ENCODE measurements at regions not wholly inside any gene's neighbourhood (a gene's known extent, or its start where the extent isn't known, plus 50 kb on each side); places are given as distances from the start of the nearest gene placed in this dataset.

- 70 to 72% methylated on average over 7 of the region's 7 CpGs for WGBS, 2 donors
- TF ChIP-seq, protein P1, sequence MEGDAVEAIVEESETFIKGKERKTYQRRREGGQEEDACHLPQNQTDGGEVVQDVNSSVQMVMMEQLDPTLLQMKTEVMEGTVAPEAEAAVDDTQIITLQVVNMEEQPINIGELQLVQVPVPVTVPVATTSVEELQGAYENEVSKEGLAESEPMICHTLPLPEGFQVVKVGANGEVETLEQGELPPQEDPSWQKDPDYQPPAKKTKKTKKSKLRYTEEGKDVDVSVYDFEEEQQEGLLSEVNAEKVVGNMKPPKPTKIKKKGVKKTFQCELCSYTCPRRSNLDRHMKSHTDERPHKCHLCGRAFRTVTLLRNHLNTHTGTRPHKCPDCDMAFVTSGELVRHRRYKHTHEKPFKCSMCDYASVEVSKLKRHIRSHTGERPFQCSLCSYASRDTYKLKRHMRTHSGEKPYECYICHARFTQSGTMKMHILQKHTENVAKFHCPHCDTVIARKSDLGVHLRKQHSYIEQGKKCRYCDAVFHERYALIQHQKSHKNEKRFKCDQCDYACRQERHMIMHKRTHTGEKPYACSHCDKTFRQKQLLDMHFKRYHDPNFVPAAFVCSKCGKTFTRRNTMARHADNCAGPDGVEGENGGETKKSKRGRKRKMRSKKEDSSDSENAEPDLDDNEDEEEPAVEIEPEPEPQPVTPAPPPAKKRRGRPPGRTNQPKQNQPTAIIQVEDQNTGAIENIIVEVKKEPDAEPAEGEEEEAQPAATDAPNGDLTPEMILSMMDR (IDR thresholded peaks at IDR 0.05): no peak
- no peak for TF ChIP-seq POLR2A (IDR thresholded peaks at IDR 0.05)
- H3K9me3 ChIP-seq: no peaks in the 10 kb centered on the region
- peaks cover 4% of the 10 kb centered on the region for H3K4me1 ChIP-seq
- H3K27me3 ChIP-seq: no peaks in the 10 kb centered on the region
- no peak for DNase-seq
- no peak overlapping the region for H3K27ac ChIP-seq
- no peaks in the 10 kb centered on the region for H3K36me3 ChIP-seq (ENCODE audit: low read depth, missing control alignments)
- H3K4me3 ChIP-seq: peak overlapping the region in 1 of 2 donors; percentile 1
- intact Hi-C loops (cut with DNase I; ENCODE audit: low total_unique reads): no loop called here
Measured at GRCh38 chr11:122230385-122230755, 114.4 kb upstream of the BLID start.

GRCh38 chr11:122229481-122230384 is 113.7 kb upstream of the BLID start:
- DNase-seq: peak; percentile 53
- TF ChIP-seq, protein P1 (IDR thresholded peaks at IDR 0.05): no peak
- no peak for TF ChIP-seq POLR2A (IDR thresholded peaks at IDR 0.05)
- Histone ChIP-seq H3K4me3 (peak overlapping the region in 1 of 2 donors; percentile 1), H3K36me3 (ENCODE audit: low read depth, missing control alignments) (no peaks in the 10 kb centered on the region), H3K4me1 (peaks cover 4% of the 10 kb centered on the region), H3K27ac (no peak overlapping the region), H3K9me3 (no peaks in the 10 kb centered on the region), H3K27me3 (no peaks in the 10 kb centered on the region)
- 40 to 51% methylated on average over 22 of the region's 22 CpGs for WGBS, 2 donors
- intact Hi-C loops (cut with DNase I; ENCODE audit: low total_unique reads): no loop called here

DNA sequence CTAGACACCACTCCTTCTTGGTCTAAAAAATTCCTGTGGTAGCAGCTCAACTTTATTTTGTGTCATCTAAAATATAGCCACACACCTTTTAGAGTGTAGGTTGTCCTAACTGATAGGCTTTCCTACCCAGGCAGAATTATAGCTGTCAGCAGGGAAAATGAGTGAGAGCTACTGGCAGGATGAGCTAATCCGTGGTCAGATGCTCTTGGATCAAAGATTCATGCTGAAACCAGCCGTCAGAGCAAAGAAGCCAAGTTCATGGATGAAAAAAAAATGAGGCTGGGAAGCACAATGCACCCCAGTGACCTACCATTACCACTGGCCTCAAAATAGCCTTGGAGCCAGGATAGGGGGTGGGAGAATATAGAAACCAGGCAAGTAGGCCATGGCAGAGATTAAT is 113.1 kb upstream of the BLID start:
- no peaks in the 10 kb centered on the region for H3K27me3 ChIP-seq
- TF ChIP-seq POLR2A (IDR thresholded peaks at IDR 0.05): no peak
- TF ChIP-seq, protein P1 (IDR thresholded peaks at IDR 0.05): no peak
- no peaks in the 10 kb centered on the region for H3K36me3 ChIP-seq (ENCODE audit: low read depth, missing control alignments)
- no peak for DNase-seq
- intact Hi-C loops (cut with DNase I; ENCODE audit: low total_unique reads): no loop called here
- H3K4me3 ChIP-seq: no peak overlapping the region
- peaks cover 4% of the 10 kb centered on the region for H3K4me1 ChIP-seq
- no peaks in the 10 kb centered on the region for H3K9me3 ChIP-seq
- H3K27ac ChIP-seq: no peak overlapping the region
- WGBS, 2 donors: 38 to 61% methylated on average over 2 of the region's 2 CpGs

GRCh38 chr11:122226810-122227379 is 110.9 kb upstream of the BLID start:
- intact Hi-C loops (cut with DNase I; ENCODE audit: low total_unique reads): no loop called here
- Histone ChIP-seq H3K36me3 (ENCODE audit: low read depth, missing control alignments) (no peaks in the 10 kb centered on the region), H3K4me1 (peaks cover 4% of the 10 kb centered on the region), H3K27me3 (no peaks in the 10 kb centered on the region), H3K9me3 (no peaks in the 10 kb centered on the region), H3K4me3 (no peak overlapping the region), H3K27ac (no peak overlapping the region)
- DNase-seq: no peak
- no peak for TF ChIP-seq POLR2A (IDR thresholded peaks at IDR 0.05)
- TF ChIP-seq, protein P1 (IDR thresholded peaks at IDR 0.05): no peak
- 75 to 79% methylated on average over 4 of the region's 4 CpGs for WGBS, 2 donors

All from testis (tissue), 2 donors.